HG03442 (cell line): ENCODE measurements at regions not wholly inside any gene's neighbourhood (a gene's known extent, or its start where the extent isn't known, plus 50 kb on each side); places are given as distances from the start of the nearest gene placed in this dataset.
"Not testable (repeated sequence)": the region's sequence is repeated elsewhere in the genome, so short reads cannot be mapped to it uniquely, and the experiment has no call there.

Experiments used
- ATAC-seq: cut with Tn5 transposase; IDR thresholded peaks from one replicate; pipeline ENCODE4 v1.9.1; 2021; ENCODE audit warnings: mild to moderate bottlenecking, moderate library complexity; ENCODE audit not compliant: unreplicated experiment

DNA sequence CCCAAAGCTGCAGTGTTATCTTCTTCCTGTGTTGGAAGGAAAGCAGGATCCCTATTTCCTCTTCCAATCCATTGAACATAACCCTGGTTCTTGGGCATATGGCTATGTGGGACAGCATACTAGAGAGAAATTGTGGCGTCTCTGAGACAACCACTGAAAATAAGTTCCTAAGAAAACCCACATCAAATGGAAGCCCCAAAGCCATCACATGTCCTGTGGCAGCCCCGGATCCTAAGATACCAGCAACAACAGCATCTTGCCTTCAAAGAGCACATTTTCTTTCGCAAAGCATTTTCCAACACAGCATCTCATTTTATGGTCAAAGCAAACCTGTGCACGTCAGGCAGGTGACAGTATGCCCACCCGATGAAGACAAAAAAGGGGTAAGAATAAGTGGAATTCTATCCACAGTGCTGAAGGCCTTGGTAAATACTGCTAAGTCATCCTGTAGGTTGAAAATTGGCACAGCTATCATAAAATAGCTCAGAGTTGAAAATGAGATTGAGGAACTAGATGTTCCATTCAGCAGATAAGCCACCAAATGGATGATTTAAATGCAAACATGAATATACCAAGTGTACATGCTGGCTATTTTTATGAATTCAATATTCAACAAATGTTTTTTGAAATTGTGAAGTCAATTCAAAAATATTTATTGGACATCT is 232.2 kb downstream of the DLEU7 start:
- ATAC-seq = no peak

DNA sequence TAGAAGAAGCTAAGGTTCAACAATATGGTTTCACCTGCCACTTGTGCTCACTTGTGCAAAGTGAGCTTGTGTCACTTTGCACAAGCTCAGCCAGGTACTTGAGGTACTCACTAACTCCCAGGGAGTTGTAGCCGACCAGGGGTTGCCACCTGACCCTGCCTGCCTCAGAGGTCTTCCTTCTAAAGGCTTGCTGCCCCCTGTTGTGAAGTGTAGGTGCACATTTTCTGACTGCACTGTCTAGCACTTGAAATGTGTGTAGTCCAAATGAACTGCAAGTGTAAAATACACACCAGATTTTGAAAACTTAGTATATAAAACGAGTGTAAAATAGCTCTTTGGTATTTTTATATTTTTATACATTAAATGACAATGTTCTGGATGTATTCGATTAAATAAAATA is 230.8 kb downstream of the DLEU7 start:
- ATAC-seq = no peak

DNA sequence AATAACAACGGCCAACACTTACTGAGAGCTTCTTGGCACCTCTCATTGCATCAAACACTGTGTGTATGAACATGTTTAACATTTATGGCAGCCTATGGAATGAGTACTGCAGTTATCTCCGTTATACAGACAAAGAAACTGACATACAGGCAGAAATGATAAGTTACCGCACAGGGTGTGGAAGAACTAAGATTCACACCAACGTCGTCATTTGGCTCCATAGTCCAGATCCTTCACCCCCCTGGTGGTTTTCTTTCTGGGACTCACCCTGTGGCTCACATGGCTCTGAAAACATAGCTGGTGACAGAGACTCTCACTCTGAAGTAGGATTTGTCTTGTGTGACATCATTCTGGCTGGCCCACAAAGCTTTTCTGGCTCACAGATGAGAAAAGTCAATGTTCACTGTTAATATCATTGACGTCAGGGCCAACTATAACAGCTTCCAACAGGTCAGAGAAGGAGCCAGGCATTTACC is 230.1 kb downstream of the DLEU7 start:
- no peak for ATAC-seq

DNA sequence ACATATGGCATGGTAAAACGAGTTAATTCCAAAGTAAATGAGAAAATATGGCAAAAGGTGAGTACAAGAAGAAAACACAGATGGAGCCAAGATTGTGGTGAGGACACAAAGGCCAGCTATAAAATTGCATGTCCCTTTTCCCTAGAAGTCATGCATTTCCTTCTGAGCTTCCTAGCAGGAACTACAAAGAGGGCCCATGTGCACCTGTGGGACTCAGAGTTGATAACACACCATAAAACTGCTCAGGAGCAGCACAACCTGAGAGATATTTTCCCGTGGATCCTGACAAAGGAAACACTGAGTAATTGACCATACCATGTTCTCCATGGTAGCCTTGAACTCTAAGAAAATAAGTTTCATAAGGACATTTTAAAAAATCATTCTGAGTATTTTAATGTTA is 228.3 kb downstream of the DLEU7 start:
- ATAC-seq = no peak

DNA sequence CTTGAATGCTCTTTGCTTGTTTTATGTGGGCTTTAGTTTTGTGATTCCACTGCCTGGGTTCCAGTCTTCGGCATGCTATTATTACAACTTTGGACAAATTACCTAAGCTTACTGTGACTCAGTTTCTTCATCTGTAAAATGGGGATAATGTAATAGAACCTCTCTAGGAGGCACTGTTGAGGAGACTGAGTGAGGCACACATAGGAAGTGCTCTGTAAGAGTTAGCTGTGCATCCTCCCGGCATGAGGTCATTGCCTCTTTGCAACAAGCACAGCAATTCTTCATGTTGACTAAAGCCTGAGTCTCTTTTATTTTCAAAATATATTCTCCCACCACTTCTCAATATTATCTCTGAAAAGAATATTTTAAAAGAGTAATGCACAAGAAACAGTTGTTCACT is 227.4 kb downstream of the DLEU7 start:
- ATAC-seq = no peak

DNA sequence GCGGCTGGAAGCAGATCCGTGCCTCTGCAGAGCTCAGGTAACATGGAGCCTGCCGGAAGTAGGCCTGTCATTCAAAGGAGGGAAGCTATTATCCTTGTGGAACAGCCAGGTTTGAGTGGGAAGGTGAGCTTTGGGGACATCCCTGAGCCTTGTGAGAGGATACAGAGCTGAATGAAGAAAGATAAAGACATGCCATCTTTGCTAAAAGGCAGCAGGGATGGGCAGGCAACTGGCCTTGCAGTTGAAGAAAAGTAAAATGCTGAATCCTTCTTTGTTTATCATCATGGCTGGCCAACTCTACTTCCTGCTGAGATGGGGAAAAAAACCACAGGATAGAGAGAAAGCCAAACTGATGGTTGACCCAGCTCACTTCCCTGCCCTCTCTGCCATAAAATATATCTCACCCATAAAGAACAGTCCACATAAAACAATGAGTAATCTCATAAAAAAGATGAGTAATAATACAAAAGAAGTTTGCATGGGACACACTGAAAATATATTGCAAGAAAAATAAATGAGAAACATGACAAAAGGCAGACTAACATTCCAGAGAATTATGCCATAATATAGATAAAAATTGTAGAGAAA is 226.3 kb downstream of the DLEU7 start:
- no peak for ATAC-seq

DNA sequence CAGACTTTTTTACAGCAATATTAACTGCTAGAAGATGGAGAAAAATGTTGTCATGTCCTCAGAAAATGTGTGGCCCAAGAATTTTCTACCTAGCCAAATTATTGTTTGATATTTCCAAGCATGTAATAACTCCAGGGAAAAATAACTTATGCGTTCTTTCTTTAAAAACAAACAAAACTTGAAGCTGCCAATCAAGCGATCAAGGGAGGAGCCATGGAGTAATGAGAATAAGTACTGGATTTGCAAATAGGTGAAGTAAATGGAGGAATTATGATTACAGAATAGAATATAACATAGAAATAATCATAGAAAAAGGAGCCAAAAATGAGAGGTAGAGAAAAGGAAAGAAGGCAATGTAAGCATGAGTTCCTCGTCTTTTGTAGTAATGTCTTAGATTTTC is 225.3 kb downstream of the DLEU7 start:
- no peak for ATAC-seq

DNA sequence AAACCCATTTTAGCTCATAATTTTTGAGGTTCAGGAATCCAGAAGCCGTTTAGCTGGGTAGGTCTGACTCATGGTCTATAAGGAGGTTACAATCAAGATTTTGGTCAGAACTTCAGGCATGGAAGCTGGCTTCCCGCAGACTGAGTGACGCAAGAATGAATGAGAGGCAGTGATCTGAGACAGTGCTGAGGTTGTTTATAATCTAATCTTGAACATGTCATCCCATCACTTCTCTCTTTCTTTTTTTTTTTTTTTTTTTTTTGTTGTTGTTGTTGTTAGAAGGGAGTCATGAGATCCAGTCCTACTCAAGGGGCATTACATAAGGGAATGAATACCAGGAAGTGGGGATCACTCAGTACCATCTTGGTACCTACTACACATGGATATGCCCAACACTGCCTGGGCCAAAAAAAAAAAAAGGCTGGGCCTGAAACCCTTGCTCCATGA is 217.4 kb downstream of the DLEU7 start:
- ATAC-seq = no peak

DNA sequence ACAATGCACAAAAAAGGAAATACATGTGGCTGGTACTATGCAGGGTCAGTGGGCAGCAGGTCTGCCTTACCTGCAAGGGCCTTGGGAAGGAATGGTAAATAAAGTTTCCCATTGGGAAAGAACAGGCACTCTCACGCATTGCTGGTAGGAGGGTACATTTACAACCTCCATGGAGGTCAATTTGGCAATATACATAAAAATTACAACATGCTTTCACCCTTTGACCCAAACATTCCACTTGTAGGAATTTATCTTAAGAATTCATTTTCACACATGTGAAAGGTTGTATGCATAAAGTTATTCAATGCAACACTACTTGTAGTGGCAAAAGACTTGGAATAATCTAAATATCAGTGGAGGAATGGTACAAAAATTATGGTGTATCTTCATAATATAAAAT is 216.4 kb downstream of the DLEU7 start:
- ATAC-seq = no peak

DNA sequence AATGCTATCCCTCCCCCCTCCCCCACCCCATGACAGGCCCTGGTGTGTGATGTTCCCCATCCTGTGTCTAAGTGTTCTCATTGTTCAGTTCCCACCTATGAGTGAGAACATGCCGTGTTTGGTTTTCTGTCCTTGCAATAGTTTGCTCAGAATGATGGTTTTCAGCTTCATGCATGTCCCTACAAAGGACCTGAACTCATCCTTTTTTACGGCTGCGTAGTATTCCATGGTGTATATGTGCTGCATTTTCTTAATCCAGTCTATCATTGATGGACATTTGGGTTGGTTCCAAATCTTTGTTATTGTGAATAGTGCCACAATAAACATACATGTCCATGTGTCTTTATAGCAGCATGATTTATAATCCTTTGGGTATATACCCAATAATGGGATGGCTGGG is 215.0 kb downstream of the DLEU7 start:
- not testable (repeated sequence) for ATAC-seq

DNA sequence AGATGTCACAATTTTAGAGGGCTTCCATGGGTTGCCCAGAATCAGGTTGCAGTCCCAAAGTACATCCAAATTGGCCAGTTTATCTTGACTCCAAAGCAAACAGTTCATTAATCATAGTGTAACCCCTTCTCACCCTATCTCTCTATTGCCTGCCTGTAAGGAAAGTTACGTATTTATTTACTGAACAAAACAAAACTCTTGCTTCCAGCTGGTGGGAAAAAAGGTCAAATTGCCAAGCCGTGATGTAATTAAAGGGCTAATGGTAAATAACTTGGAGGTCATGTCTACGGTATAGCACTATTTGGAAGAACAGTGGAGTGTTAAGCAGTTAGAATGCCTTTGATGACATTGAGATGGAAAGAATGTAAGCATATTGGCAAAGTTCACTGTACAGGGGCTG is 214.0 kb downstream of the DLEU7 start:
- no peak for ATAC-seq

DNA sequence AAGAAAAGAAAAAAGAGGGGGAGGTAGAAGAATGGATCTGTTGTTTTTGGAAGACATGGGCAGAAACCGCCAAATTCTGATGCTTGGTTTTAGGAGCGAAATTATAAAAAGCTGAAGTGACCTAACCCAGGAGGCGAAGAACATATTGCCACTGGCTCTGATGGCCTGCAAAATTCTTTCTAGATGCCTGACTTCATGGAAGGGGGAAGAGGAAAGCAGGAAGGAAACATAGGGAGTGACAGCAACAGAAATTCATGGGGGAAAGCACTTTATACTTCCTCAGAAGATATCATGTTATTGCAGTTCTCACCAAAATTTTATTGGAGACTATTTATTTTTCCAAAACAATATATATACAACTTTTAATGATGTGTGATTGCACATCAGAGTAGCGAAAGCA is 213.5 kb downstream of the DLEU7 start:
- ATAC-seq = no peak

DNA sequence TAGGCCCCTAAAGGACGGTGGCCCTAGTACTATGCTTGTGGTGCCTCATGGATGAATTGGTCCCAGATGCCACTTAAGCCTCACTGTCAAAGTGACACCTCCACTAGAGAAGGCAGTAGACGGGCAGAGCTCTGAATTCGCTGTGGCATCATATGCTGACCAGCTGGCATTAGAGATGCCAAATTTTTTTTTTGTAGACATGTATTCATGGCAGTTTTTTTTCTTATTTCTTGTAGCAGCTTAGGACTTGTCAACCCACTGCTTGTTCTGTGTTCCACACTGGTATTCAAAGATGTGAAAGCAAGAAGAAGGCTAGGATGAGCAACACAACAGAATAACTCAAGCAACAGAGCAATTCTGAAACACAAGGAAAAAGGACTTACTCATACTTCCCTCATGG is 212.5 kb downstream of the DLEU7 start:
- ATAC-seq = no peak

DNA sequence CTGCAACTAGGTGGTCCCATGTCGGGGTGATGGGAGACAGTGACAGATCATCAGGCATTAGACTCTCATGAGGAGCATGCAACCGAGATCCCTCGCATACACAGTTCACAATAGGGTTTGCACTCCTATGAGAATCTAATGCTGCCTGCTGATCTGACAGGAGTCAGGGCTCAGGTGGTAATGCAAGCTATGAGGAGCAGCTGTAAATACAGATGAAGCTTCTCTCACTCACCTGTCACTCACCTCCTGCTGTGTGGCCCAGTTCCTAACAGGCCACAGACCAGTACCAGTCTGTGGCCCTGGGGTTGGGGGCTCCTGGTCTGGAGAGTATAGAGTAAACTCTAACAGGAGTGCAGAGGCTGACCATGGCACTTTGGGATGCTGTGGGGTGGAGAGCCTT is 209.2 kb downstream of the DLEU7 start:
- no peak for ATAC-seq

DNA sequence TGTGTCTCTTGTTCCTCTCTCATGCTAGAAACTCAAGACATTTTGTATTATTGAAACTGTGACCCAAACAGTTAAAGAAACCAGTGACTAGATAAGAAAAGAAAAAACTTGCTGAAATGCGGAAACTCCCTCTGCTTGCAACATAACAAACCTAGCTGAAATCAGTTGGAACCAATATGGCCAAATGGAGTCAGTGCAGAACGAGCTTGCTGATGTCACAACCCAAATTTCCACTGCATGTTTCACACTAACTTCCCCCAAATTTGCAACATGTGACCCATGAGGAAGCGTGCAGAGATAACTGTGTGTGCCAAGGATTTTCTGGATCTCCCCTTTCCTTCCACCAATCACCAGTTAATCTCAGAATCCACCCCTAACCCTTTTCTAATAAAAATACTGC is 208.0 kb downstream of the DLEU7 start:
- ATAC-seq = peak; percentile 50

DNA sequence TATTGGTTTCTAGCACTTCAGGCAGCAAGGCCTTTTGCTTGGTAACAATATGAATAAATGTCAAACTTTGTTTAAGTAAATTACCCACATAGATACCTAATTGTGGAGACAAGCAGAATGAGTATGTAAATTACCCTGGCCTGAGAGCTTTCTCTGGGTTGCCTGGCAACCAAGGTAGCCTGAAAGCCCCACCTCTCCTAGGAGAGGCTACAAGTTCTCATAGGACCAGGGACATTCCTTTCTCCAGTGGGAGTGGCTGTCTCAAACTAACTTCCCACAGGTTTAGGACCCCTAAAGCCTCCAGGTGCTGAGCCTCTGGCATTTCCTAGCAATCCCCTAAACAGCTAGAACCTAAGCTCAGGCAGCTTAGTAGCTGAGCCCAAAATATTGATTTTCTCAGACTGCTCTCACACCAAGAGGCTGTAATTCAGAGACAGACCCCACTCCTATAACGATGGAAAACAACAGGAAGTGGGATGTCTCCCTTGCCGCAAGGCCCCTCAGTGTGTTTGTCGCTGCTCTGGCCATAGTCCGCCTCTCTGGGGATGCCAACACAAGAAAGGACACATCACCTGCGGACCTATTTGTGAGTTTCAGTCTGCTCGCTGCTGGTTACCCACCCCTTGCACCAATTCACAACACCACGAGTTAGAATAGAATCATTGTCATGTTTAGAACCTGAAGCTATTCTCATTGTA is 207.3 kb downstream of the DLEU7 start:
- ATAC-seq = peak; percentile 68

DNA sequence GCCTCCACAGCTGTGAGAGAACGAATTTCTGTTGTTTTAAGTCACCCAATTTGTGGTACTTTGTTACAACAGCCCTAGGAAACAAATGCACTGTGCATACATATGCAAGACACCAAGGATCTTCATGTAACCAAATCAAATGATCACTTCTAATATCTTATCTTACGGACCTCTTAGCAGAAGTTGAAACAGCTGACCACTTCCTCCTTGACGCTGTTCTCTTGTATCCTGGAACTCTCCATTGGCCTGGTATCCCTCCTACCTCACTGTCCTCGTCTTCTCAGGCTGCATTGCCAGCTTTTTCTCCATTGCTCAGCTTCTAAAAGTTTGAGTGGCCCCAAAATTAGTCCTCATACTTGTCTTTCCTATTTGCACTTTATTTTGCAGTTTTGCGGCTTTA is 200.4 kb downstream of the DLEU7 start:
- ATAC-seq = no peak

DNA sequence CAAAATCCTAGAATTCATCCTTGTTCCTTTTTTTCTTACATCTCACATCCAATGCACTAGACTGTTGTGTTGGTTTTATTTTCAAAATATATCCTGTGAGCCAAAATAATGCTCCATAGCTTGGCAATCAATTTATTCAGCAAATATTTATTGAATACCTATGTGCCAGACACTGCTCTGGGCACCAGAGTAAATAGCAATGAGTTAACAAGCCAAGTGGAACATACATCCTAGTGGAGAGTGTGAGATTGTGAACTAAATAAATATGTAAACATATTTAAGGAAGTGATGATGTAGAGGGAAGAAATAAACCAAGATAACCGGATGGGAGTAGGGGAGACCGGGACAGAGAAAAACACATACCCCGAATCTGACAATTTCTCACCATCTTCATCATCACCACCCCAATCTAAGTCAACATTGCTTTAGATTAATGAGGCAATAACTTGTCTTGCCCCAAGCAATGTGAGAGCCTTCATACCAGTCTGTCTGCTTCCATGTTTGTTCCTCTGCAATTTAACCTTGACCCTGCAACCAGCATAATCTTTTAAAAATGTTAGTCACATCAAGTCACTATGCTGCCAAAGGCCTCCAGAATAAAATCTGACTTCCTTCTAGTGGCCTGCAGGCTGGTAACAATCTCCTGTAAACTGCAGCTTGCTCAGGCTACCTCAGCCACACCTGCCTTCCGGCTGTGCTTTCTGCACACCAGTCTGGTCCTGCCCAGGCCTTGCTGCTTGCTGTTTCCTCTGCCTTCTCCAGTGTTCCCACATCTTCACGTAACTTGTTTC is 199.2 kb downstream of the DLEU7 start:
- no peak for ATAC-seq

DNA sequence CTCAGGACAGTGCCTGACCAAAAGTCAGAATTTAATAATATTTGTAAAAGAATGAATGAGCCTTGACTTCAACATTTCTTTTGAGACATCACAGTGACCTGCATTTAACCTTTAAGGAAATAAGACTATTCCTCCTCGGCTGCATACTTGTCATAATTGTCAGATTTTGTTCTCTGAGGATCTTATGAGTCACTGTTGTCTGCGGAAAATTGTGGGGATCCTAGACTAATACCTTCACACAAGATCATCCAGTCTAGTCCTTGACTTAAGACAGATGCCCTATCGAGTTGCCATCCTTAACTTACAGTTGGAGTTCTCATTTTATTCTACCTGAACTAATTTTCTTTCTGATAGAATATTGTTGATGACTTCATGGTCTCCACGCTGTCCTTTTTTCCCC is 198.4 kb downstream of the DLEU7 start:
- ATAC-seq = no peak

DNA sequence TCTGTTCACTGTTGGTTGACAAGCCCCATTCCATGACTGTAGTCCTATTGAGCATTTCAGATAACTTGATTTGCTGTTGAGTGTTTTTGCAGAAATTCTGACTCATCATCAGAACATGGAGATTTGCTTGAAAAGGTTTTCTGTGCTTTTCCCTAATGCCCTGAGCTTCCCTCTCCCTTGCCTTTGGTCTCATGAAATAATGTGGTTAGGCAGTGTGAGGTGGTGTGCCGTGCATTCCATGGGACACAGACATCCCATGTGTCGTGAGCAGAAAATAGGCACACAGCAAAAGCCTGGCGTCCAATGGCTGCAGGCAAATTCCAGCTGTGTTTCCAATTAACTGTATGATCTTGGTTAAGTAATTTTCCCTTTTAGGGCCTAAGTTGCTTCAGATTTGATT is 197.4 kb downstream of the DLEU7 start:
- no peak for ATAC-seq

DNA sequence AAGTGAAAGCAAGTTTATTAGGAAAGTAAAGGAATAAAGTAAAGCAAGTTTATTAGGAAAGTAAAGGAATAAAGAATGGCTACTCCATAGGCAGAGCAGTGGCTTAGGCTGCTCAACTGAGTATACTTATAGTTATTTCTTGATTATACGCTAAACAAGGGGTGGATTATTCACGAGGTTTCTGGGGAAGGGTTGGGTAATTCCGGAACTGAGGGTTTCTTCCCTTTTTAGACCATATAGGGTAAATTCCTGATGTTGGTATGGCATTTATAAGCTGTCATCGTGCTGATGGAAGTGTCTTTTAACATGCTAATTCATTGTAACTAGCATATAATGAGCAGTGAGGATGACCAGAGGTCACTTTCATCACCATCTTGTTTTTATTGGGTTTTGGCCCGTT is 194.3 kb downstream of the DLEU7 start:
- no peak for ATAC-seq
